Activated CD4-positive, alpha-beta T cell treated with anti-CD3 and anti-CD28 coated beads for 36 hours (primary cell): ENCODE measurements at regions not wholly inside any gene's neighbourhood (a gene's known extent, or its start where the extent isn't known, plus 50 kb on each side); places are given as distances from the start of the nearest gene placed in this dataset.

Experiments used
- ATAC-seq: fragments of 200-7000 bp; cut with Tn5 transposase; one replicate; pipeline ENCODE4 v1.10.0; 2021; ENCODE audit warnings: mild to moderate bottlenecking, moderate library complexity
- CTCF ChIA-PET: fragments of 350-600 bp; sonication (Branson Sonifier 250); formaldehyde crosslinking; loops from one replicate; lab custom pipeline; 2021; ENCODE audit warnings: antibody characterized with exemption; lab: Charles Lee
- POLR2A ChIA-PET: fragments of 350-600 bp; sonication (Branson Sonifier 250); formaldehyde crosslinking; loops from one replicate; lab custom pipeline; 2021; ENCODE audit warnings: antibody characterized with exemption, inconsistent platforms; lab: Charles Lee
- DNase-seq: peaks from one replicate; pipeline ENCODE4 v3.0.0-alpha.2; 2020
- H3K27ac Mint-ChIP-seq: one replicate; pipeline ENCODE4 v1.8.0; 2021; ENCODE audit warnings: mixed read lengths
- H3K27me3 Mint-ChIP-seq: one replicate; pipeline ENCODE4 v1.8.0; 2021; ENCODE audit warnings: mixed read lengths
- H3K36me3 Mint-ChIP-seq: one replicate; pipeline ENCODE4 v1.8.0; 2021; ENCODE audit warnings: low read depth, mixed read lengths
- H3K4me1 Mint-ChIP-seq: one replicate; pipeline ENCODE4 v1.8.0; 2021; ENCODE audit warnings: mixed read lengths
- H3K4me3 Mint-ChIP-seq: one replicate; pipeline ENCODE4 v1.8.0; 2021; ENCODE audit warnings: mild to moderate bottlenecking, moderate library complexity, mixed read lengths
- H3K9me3 Mint-ChIP-seq: one replicate; pipeline ENCODE4 v1.8.0; 2021; ENCODE audit warnings: low read depth, mixed read lengths
- intact Hi-C, 2 experiments: fragments of 100-400 bp; cut with DNase I in 1 of 2; cut with micrococcal nuclease in 1 of 2; formaldehyde crosslinking; loops; one replicate each; pipeline versions ENCODE4 v1.14.2 to v1.15.1; 2022 to 2024; cut with DNase I, micrococcal nuclease

GRCh38 chr16:81166417-81167300, 70.5 kb upstream of the GCSH start:
- Mint-ChIP-seq H3K36me3 (no peaks in the 10 kb centered on the region), H3K9me3 (no peaks in the 10 kb centered on the region), H3K4me3 (no peak overlapping the region), H3K27ac (no peak overlapping the region), H3K27me3 (peaks cover 12% of the 10 kb centered on the region), H3K4me1 (no peaks in the 10 kb centered on the region)
- ATAC-seq: no peak
- intact Hi-C loops: no loop called here
- POLR2A ChIA-PET: no interaction called here
- DNase-seq: no peak
- CTCF ChIA-PET: no interaction called here

- no peak for ATAC-seq
Observed at GRCh38 chr16:81165411-81166097, 69.4 kb upstream of the GCSH start.

GRCh38 chr16:81164958-81165357, 68.8 kb upstream of the GCSH start:
- no peak for DNase-seq
- H3K36me3 Mint-ChIP-seq: no peaks in the 10 kb centered on the region
- H3K27ac Mint-ChIP-seq: no peak overlapping the region
- H3K9me3 Mint-ChIP-seq: no peaks in the 10 kb centered on the region
- POLR2A ChIA-PET: no interaction called here
- ATAC-seq: no peak
- no peaks in the 10 kb centered on the region for H3K4me1 Mint-ChIP-seq
- CTCF ChIA-PET: interaction anchor here (1.2 kb wide), 1 partner anchor 12 kb away, joined by 3 read pairs; no protein-coding TSS in a partner anchor
- peaks cover 8% of the 10 kb centered on the region for H3K27me3 Mint-ChIP-seq
- no peak overlapping the region for H3K4me3 Mint-ChIP-seq
- intact Hi-C loops: no loop called here

More at GRCh38 chr16:81165411-81166097, 69.4 kb upstream of the GCSH start:
- POLR2A ChIA-PET: no interaction called here
- Mint-ChIP-seq H3K4me3 (no peak overlapping the region), H3K36me3 (no peaks in the 10 kb centered on the region), H3K27ac (no peak overlapping the region), H3K27me3 (peaks cover 8% of the 10 kb centered on the region), H3K9me3 (no peaks in the 10 kb centered on the region), H3K4me1 (no peaks in the 10 kb centered on the region)
- DNase-seq: no peak
- CTCF ChIA-PET: interaction anchor here (1.2 kb wide), 1 partner anchor 12 kb away, joined by 3 read pairs; no protein-coding TSS in a partner anchor
- intact Hi-C loops: no loop called here

- Mint-ChIP-seq H3K9me3 (no peaks in the 10 kb centered on the region), H3K4me3 (no peak overlapping the region), H3K4me1 (no peaks in the 10 kb centered on the region), H3K36me3 (no peaks in the 10 kb centered on the region), H3K27me3 (peaks cover 8% of the 10 kb centered on the region), H3K27ac (no peak overlapping the region)
- DNase-seq (no peak), ATAC-seq (no peak)
- ChIA-PET POLR2A (no interaction called here), CTCF (interaction anchor here (1.2 kb wide), 1 partner anchor 11 kb away, joined by 3 read pairs; no protein-coding TSS in a partner anchor)
- intact Hi-C loops: no loop called here
Observed at GRCh38 chr16:81164481-81164880, 68.3 kb upstream of the GCSH start.

GRCh38 chr16:81163671-81164070, 67.5 kb upstream of the GCSH start:
- DNase-seq: no peak
- intact Hi-C loops: no loop called here
- H3K27me3 Mint-ChIP-seq: peaks cover 8% of the 10 kb centered on the region

GRCh38 chr16:81158964-81159363, 62.8 kb upstream of the GCSH start:
- Mint-ChIP-seq H3K27ac (no peak overlapping the region), H3K27me3 (no peaks in the 10 kb centered on the region), H3K9me3 (no peaks in the 10 kb centered on the region), H3K36me3 (no peaks in the 10 kb centered on the region), H3K4me1 (no peaks in the 10 kb centered on the region), H3K4me3 (no peak overlapping the region)
- ChIA-PET POLR2A (no interaction called here), CTCF (no interaction called here)
- intact Hi-C loops: no loop called here
- ATAC-seq (no peak), DNase-seq (no peak)

More at GRCh38 chr16:81163671-81164070, 67.5 kb upstream of the GCSH start:
- no peaks in the 10 kb centered on the region for H3K9me3 Mint-ChIP-seq
- H3K36me3 Mint-ChIP-seq: no peaks in the 10 kb centered on the region
- no peak overlapping the region for H3K27ac Mint-ChIP-seq
- H3K4me3 Mint-ChIP-seq: no peak overlapping the region
- ChIA-PET POLR2A (no interaction called here), CTCF (no interaction called here)
- no peak for ATAC-seq
- no peaks in the 10 kb centered on the region for H3K4me1 Mint-ChIP-seq

GRCh38 chr16:81155769-81156168, 59.6 kb upstream of the GCSH start:
- no peaks in the 10 kb centered on the region for H3K27me3 Mint-ChIP-seq
- no peak overlapping the region for H3K4me3 Mint-ChIP-seq
- no peaks in the 10 kb centered on the region for H3K4me1 Mint-ChIP-seq
- ChIA-PET POLR2A (no interaction called here), CTCF (no interaction called here)
- ATAC-seq (no peak), DNase-seq (no peak)
- no peaks in the 10 kb centered on the region for H3K36me3 Mint-ChIP-seq
- no peak overlapping the region for H3K27ac Mint-ChIP-seq
- H3K9me3 Mint-ChIP-seq: no peaks in the 10 kb centered on the region
- intact Hi-C loops: no loop called here

GRCh38 chr16:81151648-81152310, 55.6 kb upstream of the GCSH start:
- no peaks in the 10 kb centered on the region for H3K36me3 Mint-ChIP-seq
- no peak overlapping the region for H3K4me3 Mint-ChIP-seq
- no peaks in the 10 kb centered on the region for H3K9me3 Mint-ChIP-seq
- no peak overlapping the region for H3K27ac Mint-ChIP-seq
- no peak for ATAC-seq
- peaks cover 2% of the 10 kb centered on the region for H3K27me3 Mint-ChIP-seq
- intact Hi-C loops: no loop called here
- ChIA-PET POLR2A (no interaction called here), CTCF (no interaction called here)
- no peak for DNase-seq
- no peaks in the 10 kb centered on the region for H3K4me1 Mint-ChIP-seq

GRCh38 chr16:81149614-81150013, 53.4 kb upstream of the GCSH start:
- peaks cover 2% of the 10 kb centered on the region for H3K27me3 Mint-ChIP-seq
- no peak for ATAC-seq
- CTCF ChIA-PET: no interaction called here

GRCh38 chr16:81148277-81148676, 52.1 kb upstream of the GCSH start:
- no peak for DNase-seq
- Mint-ChIP-seq H3K27me3 (peaks cover 2% of the 10 kb centered on the region), H3K36me3 (no peaks in the 10 kb centered on the region), H3K27ac (no peak overlapping the region), H3K4me1 (no peaks in the 10 kb centered on the region), H3K9me3 (no peaks in the 10 kb centered on the region), H3K4me3 (no peak overlapping the region)
- intact Hi-C loops: no loop called here
- CTCF ChIA-PET: interaction anchor here (0.6 kb wide), 1 partner anchor 43 kb away, joined by 3 read pairs; no protein-coding TSS in a partner anchor
- ATAC-seq: no peak
- POLR2A ChIA-PET: interaction anchor here (0.6 kb wide), 1 partner anchor 371 kb away, joined by 6 read pairs; no protein-coding TSS in a partner anchor

More at GRCh38 chr16:81149614-81150013, 53.4 kb upstream of the GCSH start:
- intact Hi-C loops: no loop called here
- H3K4me1 Mint-ChIP-seq: no peaks in the 10 kb centered on the region
- H3K36me3 Mint-ChIP-seq: no peaks in the 10 kb centered on the region
- no peak overlapping the region for H3K27ac Mint-ChIP-seq
- no peak for DNase-seq
- POLR2A ChIA-PET: no interaction called here
- no peaks in the 10 kb centered on the region for H3K9me3 Mint-ChIP-seq
- no peak overlapping the region for H3K4me3 Mint-ChIP-seq
